HEK293 (cell line): ENCODE measurements at regions not wholly inside any gene's neighbourhood (a gene's known extent, or its start where the extent isn't known, plus 50 kb on each side); places are given as distances from the start of the nearest gene placed in this dataset.

ENCODE experiments used
- CTCF ChIA-PET: fragments of 350-600 bp; formaldehyde crosslinking; extraction: SDS; loops from one replicate; lab custom pipeline; 2021; ENCODE audit warnings: antibody characterized with exemption; lab: Yijun Ruan, JAX
- POLR2A ChIA-PET: fragments of 300-600 bp; formaldehyde crosslinking; extraction: SDS; loops from one replicate; lab custom pipeline; 2020; ENCODE audit warnings: antibody characterized with exemption, inconsistent platforms; lab: Yijun Ruan, JAX
- H3K27ac ChIP-seq: fragments of 200-500 bp; sonication (Bioruptor generic); 2 replicates; pipeline ENCODE4 v1.5.1; 2014; ENCODE audit warnings: low read depth, low read length, control low read depth, inconsistent platforms; ENCODE audit errors: extremely low read depth
- H3K36me3 ChIP-seq, 2 experiments: fragments of 200-500 bp in 1 of 2; sonication (Bioruptor generic) in 1 of 2; 1 replicate in 1 of 2; 2 replicates in 1 of 2; pipeline ENCODE4 v1.5.1; 2014 to 2017; ENCODE audit warnings: inconsistent platforms in 2 of 2, low read length in 2 of 2; ENCODE audit not compliant: control insufficient read depth in 2 of 2, insufficient read depth in 1 of 2
- H3K4me1 ChIP-seq: fragments of 200-500 bp; sonication (Bioruptor generic); 2 replicates; pipeline ENCODE4 v1.5.1; 2014; ENCODE audit warnings: mild to moderate bottlenecking, low read length, inconsistent platforms; ENCODE audit not compliant: control insufficient read depth, insufficient read depth
- H3K4me3 ChIP-seq: 2 replicates; pipeline ENCODE4 v1.5.1; 2011; ENCODE audit warnings: low read depth, mild to moderate bottlenecking, control low read depth, low read length, moderate library complexity
- H3K9me3 ChIP-seq: fragments of 200-500 bp; sonication (Bioruptor generic); 2 replicates; pipeline ENCODE4 v1.5.1; 2014; ENCODE audit warnings: low read depth, low read length, inconsistent platforms; ENCODE audit not compliant: control insufficient read depth, insufficient read depth
- ELK4 ChIP-seq: IDR thresholded peaks from 2 replicates; pipeline ENCODE4 v1.6.1; 2011; ENCODE audit warnings: mild to moderate bottlenecking, low read depth, low read length, borderline replicate concordance
- MEIS1 ChIP-seq: sonication (generic); formaldehyde crosslinking; IDR thresholded peaks from 2 replicates; pipeline ENCODE4 v1.8.1; 2022; ENCODE audit warnings: missing genetic modification reagents, mild to moderate bottlenecking, borderline replicate concordance
- PRDM1 ChIP-seq: fragments of 450-650 bp; formaldehyde crosslinking; IDR thresholded peaks from 2 replicates; pipeline ENCODE4; 2016; ENCODE audit warnings: missing biosample characterization, missing genetic modification characterization
- PRDM10 ChIP-seq: fragments of 450-650 bp; formaldehyde crosslinking; IDR thresholded peaks from 2 replicates; pipeline ENCODE4 v1.5.1; 2016; ENCODE audit warnings: missing biosample characterization, missing genetic modification characterization
- SCRT1 ChIP-seq: fragments of 450-650 bp; formaldehyde crosslinking; IDR thresholded peaks from 2 replicates; pipeline ENCODE4 v1.5.1; 2016; ENCODE audit warnings: missing biosample characterization, missing genetic modification characterization, borderline replicate concordance
- WT1 ChIP-seq: fragments of 450-650 bp; formaldehyde crosslinking; IDR thresholded peaks from 2 replicates; pipeline ENCODE4 v1.5.1; 2016; ENCODE audit warnings: missing biosample characterization, missing genetic modification characterization
- ZBTB26 ChIP-seq: fragments of 450-650 bp; formaldehyde crosslinking; optimal IDR thresholded peaks from 2 replicates; pipeline ENCODE3; 2016; ENCODE audit warnings: missing biosample characterization, mild to moderate bottlenecking, missing genetic modification characterization
- ZNF221 ChIP-seq: fragments of 450-650 bp; formaldehyde crosslinking; IDR thresholded peaks from 2 replicates; pipeline ENCODE4 v1.5.1; 2017; ENCODE audit warnings: missing biosample characterization, missing genetic modification characterization, borderline replicate concordance
- ZNF311 ChIP-seq: fragments of 450-650 bp; formaldehyde crosslinking; IDR thresholded peaks from 2 replicates; pipeline ENCODE4 v1.5.1; 2017; ENCODE audit warnings: missing biosample characterization, missing genetic modification characterization, borderline replicate concordance
- ZNF366 ChIP-seq: fragments of 450-650 bp; formaldehyde crosslinking; conservative IDR thresholded peaks from 2 replicates; pipeline ENCODE4 v1.5.1; 2016; ENCODE audit warnings: missing biosample characterization, missing genetic modification characterization
- ZNF37A ChIP-seq: fragments of 450-650 bp; IDR thresholded peaks from 2 replicates; pipeline ENCODE4 v1.5.1; 2018; ENCODE audit warnings: missing biosample characterization, missing genetic modification characterization
- ZNF423 ChIP-seq: fragments of 450-650 bp; formaldehyde crosslinking; IDR thresholded peaks from 2 replicates; pipeline ENCODE4 v1.5.1; 2016; ENCODE audit warnings: missing biosample characterization, missing genetic modification characterization
- ZNF548 ChIP-seq: fragments of 450-650 bp; formaldehyde crosslinking; IDR thresholded peaks from 2 replicates; pipeline ENCODE4 v1.5.1; 2016; ENCODE audit warnings: missing biosample characterization, missing genetic modification characterization
- ZNF555 ChIP-seq: fragments of 450-650 bp; formaldehyde crosslinking; conservative IDR thresholded peaks from 2 replicates; pipeline ENCODE4 v1.5.1; 2017; ENCODE audit warnings: missing biosample characterization, mild to moderate bottlenecking, missing genetic modification characterization, inconsistent platforms
- ZNF585B ChIP-seq: fragments of 450-650 bp; formaldehyde crosslinking; IDR thresholded peaks from 2 replicates; pipeline ENCODE4 v1.5.1; 2016; ENCODE audit warnings: missing biosample characterization, missing genetic modification characterization
- ZNF707 ChIP-seq: fragments of 450-650 bp; formaldehyde crosslinking; IDR thresholded peaks from 2 replicates; pipeline ENCODE4 v1.5.1; 2016; ENCODE audit warnings: missing biosample characterization, missing genetic modification characterization
- ZSCAN18 ChIP-seq: fragments of 450-650 bp; formaldehyde crosslinking; IDR thresholded peaks from 2 replicates; pipeline ENCODE4 v1.5.1; 2016; ENCODE audit warnings: missing biosample characterization, missing genetic modification characterization

GRCh38 chr16:24424364-24424763 is 115.0 kb upstream of the RBBP6 start:
- Histone ChIP-seq H3K4me3 (no peak overlapping the region), H3K27ac (no peak overlapping the region), H3K4me1 (no peaks in the 10 kb centered on the region; the same call in 1 of the 2 replicates), H3K36me3 (no peaks in the 10 kb centered on the region), H3K9me3 (no peaks in the 10 kb centered on the region)
- ChIA-PET CTCF (interaction anchor here (0.5 kb wide), 1 partner anchor 989 kb away, joined by 4 read pairs; no protein-coding TSS in a partner anchor), POLR2A (no interaction called here)
- TF ChIP-seq ZNF555 (tag by site-specific recombination): no peak
- TF ChIP-seq ZBTB26 (tag by site-specific recombination): no peak
- TF ChIP-seq ZNF311 (tag by site-specific recombination): no peak
- no peak for TF ChIP-seq ZNF221 (tag by site-specific recombination)
- TF ChIP-seq ELK4: no peak
- TF ChIP-seq ZNF548: no peak
- no peak for TF ChIP-seq PRDM1 (tag by site-specific recombination)
- TF ChIP-seq ZNF37A (tag by site-specific recombination): no peak
- TF ChIP-seq ZSCAN18 (tag by site-specific recombination): no peak
- no peak for TF ChIP-seq ZNF585B (tag by site-specific recombination)
- TF ChIP-seq ZNF366 (tag by site-specific recombination): no peak
- no peak for TF ChIP-seq MEIS1
- no peak for TF ChIP-seq PRDM10 (tag by site-specific recombination)
- TF ChIP-seq WT1 (tag by site-specific recombination): no peak
- no peak for TF ChIP-seq ZNF423

- Histone ChIP-seq H3K36me3 (no peaks in the 10 kb centered on the region), H3K4me1 (no peaks in the 10 kb centered on the region; the same call in 1 of the 2 replicates), H3K27ac (no peak overlapping the region)
- ChIA-PET POLR2A (no interaction called here), CTCF (no interaction called here)
- no peak for TF ChIP-seq ZNF707 (tag by site-specific recombination)
- TF ChIP-seq WT1 (tag by site-specific recombination): no peak
- TF ChIP-seq SCRT1: no peak
- TF ChIP-seq, all 188 proteins: peak for 0
- H3K4me3 ChIP-seq: no peak overlapping the region
- H3K9me3 ChIP-seq: no peaks in the 10 kb centered on the region
Measured at GRCh38 chr16:24427840-24428239, 111.5 kb upstream of the RBBP6 start.
